HepG2 (cell line): ENCODE measurements at regions not wholly inside any gene's neighbourhood (a gene's known extent, or its start where the extent isn't known, plus 50 kb on each side); places are given as distances from the start of the nearest gene placed in this dataset.

Source experiments
- EZH2 ChIP-seq: conservative IDR thresholded peaks from 2 replicates; pipeline ENCODE4 v1.6.1; 2012; ENCODE audit warnings: mild to moderate bottlenecking, low read depth, low read length, moderate library complexity
- FOXP4 ChIP-seq: sonication (generic); formaldehyde crosslinking; IDR thresholded peaks from 2 replicates; pipeline ENCODE4 v1.4.0; 2020; ENCODE audit warnings: missing genetic modification reagents
- ZNF138 ChIP-seq: sonication (generic); formaldehyde crosslinking; IDR thresholded peaks from 2 replicates; pipeline ENCODE4 v1.5.0; 2020; ENCODE audit warnings: mild to moderate bottlenecking, low read depth, missing genetic modification reagents
- ZNF468 ChIP-seq: sonication (generic); formaldehyde crosslinking; IDR thresholded peaks from 2 replicates; pipeline ENCODE4 v1.8.0; 2022; ENCODE audit warnings: mild to moderate bottlenecking, moderate library complexity, missing genetic modification reagents
- TF ChIP-seq, protein P1 (sequence below): IDR thresholded peaks from 2 replicates; pipeline ENCODE4 v1.6.1; 2016; ENCODE audit warnings: low read depth, control low read depth

GRCh38 chr1:96964761-96965160 lies 243.2 kb downstream of the PTBP2 start:
- TF ChIP-seq EZH2 = no peak
- no peak for TF ChIP-seq ZNF468 (CRISPR knock-in tag)
- TF ChIP-seq, protein P1, sequence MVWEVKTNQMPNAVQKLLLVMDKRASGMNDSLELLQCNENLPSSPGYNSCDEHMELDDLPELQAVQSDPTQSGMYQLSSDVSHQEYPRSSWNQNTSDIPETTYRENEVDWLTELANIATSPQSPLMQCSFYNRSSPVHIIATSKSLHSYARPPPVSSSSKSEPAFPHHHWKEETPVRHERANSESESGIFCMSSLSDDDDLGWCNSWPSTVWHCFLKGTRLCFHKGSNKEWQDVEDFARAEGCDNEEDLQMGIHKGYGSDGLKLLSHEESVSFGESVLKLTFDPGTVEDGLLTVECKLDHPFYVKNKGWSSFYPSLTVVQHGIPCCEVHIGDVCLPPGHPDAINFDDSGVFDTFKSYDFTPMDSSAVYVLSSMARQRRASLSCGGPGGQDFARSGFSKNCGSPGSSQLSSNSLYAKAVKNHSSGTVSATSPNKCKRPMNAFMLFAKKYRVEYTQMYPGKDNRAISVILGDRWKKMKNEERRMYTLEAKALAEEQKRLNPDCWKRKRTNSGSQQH (CRISPR knock-in tag) = no peak
- no peak for TF ChIP-seq ZNF138 (CRISPR knock-in tag)
- TF ChIP-seq FOXP4 (CRISPR knock-in tag) = no peak
